Peyer's patch (tissue), 4 donors: ENCODE measurements at regions not wholly inside any gene's neighbourhood (a gene's known extent, or its start where the extent isn't known, plus 50 kb on each side); places are given as distances from the start of the nearest gene placed in this dataset.

ENCODE experiments used
- DNase-seq, 3 donors: peaks; one replicate each; pipeline ENCODE4 v3.0.0-alpha.2; 2017 to 2019
- H3K27ac ChIP-seq, 4 donors: fragments of 200-600 bp; sonication (generic); one replicate each; pipeline ENCODE4 v1.5.1; 2016 to 2019
- H3K27me3 ChIP-seq, 2 donors: fragments of 200-600 bp; sonication (generic); one replicate each; pipeline ENCODE4 v1.5.1; 2019
- H3K36me3 ChIP-seq, 3 donors: fragments of 200-600 bp; sonication (generic); one replicate each; pipeline ENCODE4 v1.5.1; 2016 to 2019
- H3K4me1 ChIP-seq, 4 donors: fragments of 200-600 bp; sonication (generic); one replicate each; pipeline ENCODE4 v1.5.1; 2016 to 2019
- H3K4me3 ChIP-seq, 4 donors: fragments of 200-600 bp; sonication (generic); 1 replicate in 3 of 4; 2 replicates in 1 of 4; pipeline ENCODE4 v1.5.1; 2016 to 2019; ENCODE audit warnings: mild to moderate bottlenecking in 1 of 4
- H3K9me3 ChIP-seq, 4 donors: fragments of 200-600 bp; sonication (generic); one replicate each; pipeline ENCODE4 v1.5.1; 2016 to 2019; ENCODE audit warnings: mild to moderate bottlenecking in 1 of 4
- CTCF ChIP-seq, 6 experiments: fragments of 450-650 bp in 4 of 6; fragments of 200-600 bp in 2 of 6; sonication (generic) in 1 of 6; IDR thresholded peaks; one replicate each; pipeline ENCODE4 v1.5.1; 2017 to 2019; ENCODE audit warnings: antibody characterized with exemption in 6 of 6, mild to moderate bottlenecking in 3 of 6, moderate library complexity in 1 of 6
- POLR2A ChIP-seq, 2 donors: fragments of 450-650 bp; IDR thresholded peaks; one replicate each; pipeline ENCODE4 v1.5.1; 2017; ENCODE audit warnings: antibody characterized with exemption in 2 of 2, mild to moderate bottlenecking in 2 of 2, moderate library complexity in 2 of 2

GRCh38 chr1:208851366-208851765 lies 607.2 kb upstream of the PLXNA2 start:
- H3K36me3 ChIP-seq, result no peaks in the 10 kb centered on the region
- H3K4me3 ChIP-seq, result no peak overlapping the region
- TF ChIP-seq POLR2A (IDR thresholded peaks at IDR 0.05) (no peak), CTCF (IDR thresholded peaks at IDR 0.05) (no peak)
- H3K9me3 ChIP-seq, result no peaks in the 10 kb centered on the region
- H3K4me1 ChIP-seq, result no peaks in the 10 kb centered on the region
- H3K27ac ChIP-seq, result no peak overlapping the region
- H3K27me3 ChIP-seq, result no peaks in the 10 kb centered on the region
- DNase-seq, result no peak

GRCh38 chr1:208852911-208853310 lies 608.7 kb upstream of the PLXNA2 start:
- Histone ChIP-seq H3K9me3 (no peaks in the 10 kb centered on the region), H3K36me3 (no peaks in the 10 kb centered on the region), H3K4me1 (no peaks in the 10 kb centered on the region), H3K27me3 (no peaks in the 10 kb centered on the region), H3K27ac (no peak overlapping the region), H3K4me3 (no peak overlapping the region)
- no peak for DNase-seq
- no peak for TF ChIP-seq CTCF (IDR thresholded peaks at IDR 0.05)
- TF ChIP-seq POLR2A (IDR thresholded peaks at IDR 0.05), result no peak

- TF ChIP-seq CTCF (IDR thresholded peaks at IDR 0.05) (no peak), POLR2A (IDR thresholded peaks at IDR 0.05) (no peak)
These were observed 611.2 kb upstream of the PLXNA2 start for GRCh38 chr1:208855403-208855802.

GRCh38 chr1:208857465-208857864 lies 613.3 kb upstream of the PLXNA2 start:
- DNase-seq, result no peak
- no peaks in the 10 kb centered on the region for H3K4me1 ChIP-seq

More at GRCh38 chr1:208855403-208855802, 611.2 kb upstream of the PLXNA2 start:
- no peaks in the 10 kb centered on the region for H3K4me1 ChIP-seq
- H3K36me3 ChIP-seq, result no peaks in the 10 kb centered on the region
- no peak for DNase-seq
- no peaks in the 10 kb centered on the region for H3K27me3 ChIP-seq
- H3K4me3 ChIP-seq, result no peak overlapping the region
- H3K27ac ChIP-seq, result no peak overlapping the region
- no peaks in the 10 kb centered on the region for H3K9me3 ChIP-seq

GRCh38 chr1:208858738-208859137 lies 614.6 kb upstream of the PLXNA2 start:
- Histone ChIP-seq H3K4me3 (no peak overlapping the region), H3K4me1 (no peaks in the 10 kb centered on the region), H3K27ac (no peak overlapping the region), H3K9me3 (no peaks in the 10 kb centered on the region), H3K36me3 (no peaks in the 10 kb centered on the region), H3K27me3 (no peaks in the 10 kb centered on the region)
- no peak for DNase-seq
- TF ChIP-seq CTCF (IDR thresholded peaks at IDR 0.05), result no peak
- no peak for TF ChIP-seq POLR2A (IDR thresholded peaks at IDR 0.05)

More at GRCh38 chr1:208857465-208857864, 613.3 kb upstream of the PLXNA2 start:
- no peaks in the 10 kb centered on the region for H3K27me3 ChIP-seq
- no peak overlapping the region for H3K4me3 ChIP-seq
- TF ChIP-seq CTCF (IDR thresholded peaks at IDR 0.05), result no peak
- no peak for TF ChIP-seq POLR2A (IDR thresholded peaks at IDR 0.05)
- no peak overlapping the region for H3K27ac ChIP-seq
- H3K36me3 ChIP-seq, result no peaks in the 10 kb centered on the region
- H3K9me3 ChIP-seq, result no peaks in the 10 kb centered on the region

- Histone ChIP-seq H3K27ac (no peak overlapping the region), H3K27me3 (no peaks in the 10 kb centered on the region), H3K4me3 (no peak overlapping the region), H3K9me3 (no peaks in the 10 kb centered on the region), H3K36me3 (no peaks in the 10 kb centered on the region), H3K4me1 (no peaks in the 10 kb centered on the region)
- no peak for DNase-seq
- TF ChIP-seq CTCF (IDR thresholded peaks at IDR 0.05) (no peak), POLR2A (IDR thresholded peaks at IDR 0.05) (no peak)
These were observed 620.3 kb upstream of the PLXNA2 start for GRCh38 chr1:208864366-208864965.
